Spleen (tissue), 7 donors: ENCODE measurements at regions not wholly inside any gene's neighbourhood (a gene's known extent, or its start where the extent isn't known, plus 50 kb on each side); places are given as distances from the start of the nearest gene placed in this dataset.

Source experiments
- POLR2A ChIP-seq, 3 donors: fragments of 450-650 bp; IDR thresholded peaks; one replicate each; pipeline ENCODE4 v1.5.1; 2017; ENCODE audit warnings: antibody characterized with exemption in 3 of 3, mild to moderate bottlenecking in 1 of 3
- POLR2AphosphoS5 ChIP-seq, 3 donors: sonication (generic); formaldehyde crosslinking; IDR thresholded peaks; one replicate each; pipeline ENCODE4 v1.5.1; 2017; ENCODE audit warnings: antibody characterized with exemption in 3 of 3
- TF ChIP-seq, protein P1 (sequence below), 11 experiments: fragments of 200-600 bp in 7 of 11; fragments of 450-650 bp in 4 of 11; sonication (generic) in 4 of 11; IDR thresholded peaks in 8 of 11; conservative IDR thresholded peaks in 3 of 11; 1 replicate in 7 of 11; 2 replicates in 4 of 11; pipeline versions ENCODE4 v1.4.0 to v1.8.0; 2016 to 2021; ENCODE audit warnings: antibody characterized with exemption in 11 of 11, inconsistent platforms in 4 of 11, mild to moderate bottlenecking in 1 of 11
- donor health status: DM: no; HTN: no; CAD: no; lungs with moderate emphysema.
- donor health status: DM: no; HTN: no; CAD: no.
- donor health status: DM: no; HTN: no; CAD: no.

DNA sequence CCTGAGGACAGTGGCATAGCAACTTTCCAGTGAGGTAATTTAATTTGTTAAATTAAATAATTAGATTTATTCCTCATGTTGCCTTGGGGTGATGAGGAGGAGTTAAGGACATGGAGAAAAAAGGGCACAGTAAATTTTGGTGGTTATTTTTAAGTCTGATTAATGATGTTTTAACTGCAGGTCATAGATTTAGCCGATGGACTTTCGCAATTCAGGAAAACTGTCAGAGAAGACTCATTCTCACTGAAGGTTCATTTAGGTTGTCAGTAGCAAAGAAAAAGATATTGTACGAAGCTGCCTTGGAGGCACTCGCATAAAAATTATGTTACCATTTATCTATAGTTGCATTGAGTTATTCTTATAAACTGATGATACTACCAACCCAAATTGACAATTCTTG lies 164.2 kb upstream of the PITX2 start:
- TF ChIP-seq, protein P1, sequence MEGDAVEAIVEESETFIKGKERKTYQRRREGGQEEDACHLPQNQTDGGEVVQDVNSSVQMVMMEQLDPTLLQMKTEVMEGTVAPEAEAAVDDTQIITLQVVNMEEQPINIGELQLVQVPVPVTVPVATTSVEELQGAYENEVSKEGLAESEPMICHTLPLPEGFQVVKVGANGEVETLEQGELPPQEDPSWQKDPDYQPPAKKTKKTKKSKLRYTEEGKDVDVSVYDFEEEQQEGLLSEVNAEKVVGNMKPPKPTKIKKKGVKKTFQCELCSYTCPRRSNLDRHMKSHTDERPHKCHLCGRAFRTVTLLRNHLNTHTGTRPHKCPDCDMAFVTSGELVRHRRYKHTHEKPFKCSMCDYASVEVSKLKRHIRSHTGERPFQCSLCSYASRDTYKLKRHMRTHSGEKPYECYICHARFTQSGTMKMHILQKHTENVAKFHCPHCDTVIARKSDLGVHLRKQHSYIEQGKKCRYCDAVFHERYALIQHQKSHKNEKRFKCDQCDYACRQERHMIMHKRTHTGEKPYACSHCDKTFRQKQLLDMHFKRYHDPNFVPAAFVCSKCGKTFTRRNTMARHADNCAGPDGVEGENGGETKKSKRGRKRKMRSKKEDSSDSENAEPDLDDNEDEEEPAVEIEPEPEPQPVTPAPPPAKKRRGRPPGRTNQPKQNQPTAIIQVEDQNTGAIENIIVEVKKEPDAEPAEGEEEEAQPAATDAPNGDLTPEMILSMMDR (IDR thresholded peaks at IDR 0.05 in 8 of 11, conservative IDR thresholded peaks at IDR 0.05 in 3 of 11) = no peak
- TF ChIP-seq POLR2AphosphoS5 (IDR thresholded peaks at IDR 0.05) = no peak
- TF ChIP-seq POLR2A (IDR thresholded peaks at IDR 0.05) = no peak
